Frontal cortex (tissue), 4 donors: ENCODE measurements at regions not wholly inside any gene's neighbourhood (a gene's known extent, or its start where the extent isn't known, plus 50 kb on each side); places are given as distances from the start of the nearest gene placed in this dataset. TPM values are rescaled to one million over a fixed set of nuclear protein-coding genes. Genes with fewer than 3 reads are reported as not detected.

ENCODE experiments used
- DNase-seq, 2 donors: peaks; one replicate each; pipeline ENCODE4 v3.0.0; 2012; ENCODE audit warnings: low spot score in 2 of 2
- FAIRE-seq: peaks from 2 replicates; lab custom pipeline; 2012; peaks lifted over from hg19 to GRCh38; lab: Jason Lieb, UNC
- small RNA-seq: library from RNA; depleted of rRNA; stranded (forward); fragments of <200 nt; gene quantifications from one replicate; pipeline ENCODE3, GENCODE V24; 2014
- donor health status: control.
- donor health status: control.
- donor health status: control.

GRCh38 chr5:129395247-129395646 is 64.9 kb upstream of the ADAMTS19 start:
- no peak for FAIRE-seq
- DNase-seq: no peak

- no peak for FAIRE-seq
- DNase-seq: no peak
Observed at GRCh38 chr5:129398026-129398678, 61.9 kb upstream of the ADAMTS19 start.

- no peak for FAIRE-seq
Observed at GRCh38 chr5:129399069-129399468, 61.0 kb upstream of the ADAMTS19 start.

GRCh38 chr5:129400395-129400983 is 59.6 kb upstream of the ADAMTS19 start:
- DNase-seq (no peak), FAIRE-seq (no peak)

More at GRCh38 chr5:129399069-129399468, 61.0 kb upstream of the ADAMTS19 start:
- no peak for DNase-seq

- no peak for DNase-seq
- no peak for FAIRE-seq
Observed at GRCh38 chr5:129405222-129405621, 54.9 kb upstream of the ADAMTS19 start.

- DNase-seq (no peak), FAIRE-seq (no peak)
Observed at GRCh38 chr5:129406440-129406839, 53.7 kb upstream of the ADAMTS19 start.

Small RNAs in the stretch of these regions (small RNA-seq; reads per million reads assigned to genes)
- gene MIR4460: not detected
